Epithelial cell of prostate (primary cell): ENCODE measurements at regions not wholly inside any gene's neighbourhood (a gene's known extent, or its start where the extent isn't known, plus 50 kb on each side); places are given as distances from the start of the nearest gene placed in this dataset.

Experiments used
- DNase-seq: peaks from one replicate; pipeline ENCODE4 v3.0.0-alpha.2; 2011; ENCODE audit warnings: low read depth, low spot score
- H3K27ac ChIP-seq: fragments of 450-650 bp; 2 replicates; pipeline ENCODE4 v1.5.1; 2017; ENCODE audit warnings: mild to moderate bottlenecking

DNA sequence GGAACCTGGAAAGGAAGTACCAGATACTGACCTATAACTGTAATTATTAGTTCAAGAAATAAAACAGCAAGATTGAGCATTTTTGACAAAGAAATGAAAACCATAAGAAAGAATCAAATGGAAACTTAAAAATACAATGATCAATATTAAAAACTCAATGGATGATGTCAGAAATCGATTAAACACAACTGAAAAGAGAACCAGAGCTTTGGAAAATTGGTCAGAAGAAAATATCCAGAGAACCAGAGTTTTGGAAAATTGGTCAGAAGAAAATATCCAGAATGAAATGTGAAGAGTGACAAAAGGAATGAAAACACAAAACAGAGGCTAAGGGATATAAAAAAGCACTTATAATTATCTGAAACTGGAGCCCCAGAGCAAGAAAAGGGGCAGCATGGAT is 438.6 kb downstream of the AJAP1 start:
- no peak for DNase-seq
- no peak overlapping the region for H3K27ac ChIP-seq

DNA sequence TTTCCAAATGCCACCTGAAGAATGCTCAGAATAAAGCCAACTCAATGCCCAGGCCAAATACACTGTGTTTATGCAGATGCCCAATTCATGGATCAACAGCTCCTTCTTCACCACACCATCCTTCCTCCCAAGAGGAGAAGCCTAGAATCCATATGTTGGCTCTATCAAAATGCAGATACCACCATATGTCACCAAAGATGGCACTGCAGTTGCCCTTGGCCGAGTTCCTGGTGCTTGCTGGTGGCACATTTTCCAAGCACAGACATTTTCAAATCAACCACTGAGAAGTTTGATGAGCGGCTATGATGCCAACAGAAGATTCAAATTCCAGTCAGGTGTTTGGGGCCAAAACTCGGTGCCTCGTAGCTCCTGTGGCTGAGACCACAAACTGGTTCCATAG is 430.3 kb downstream of the AJAP1 start:
- no peak overlapping the region for H3K27ac ChIP-seq
- DNase-seq = no peak

DNA sequence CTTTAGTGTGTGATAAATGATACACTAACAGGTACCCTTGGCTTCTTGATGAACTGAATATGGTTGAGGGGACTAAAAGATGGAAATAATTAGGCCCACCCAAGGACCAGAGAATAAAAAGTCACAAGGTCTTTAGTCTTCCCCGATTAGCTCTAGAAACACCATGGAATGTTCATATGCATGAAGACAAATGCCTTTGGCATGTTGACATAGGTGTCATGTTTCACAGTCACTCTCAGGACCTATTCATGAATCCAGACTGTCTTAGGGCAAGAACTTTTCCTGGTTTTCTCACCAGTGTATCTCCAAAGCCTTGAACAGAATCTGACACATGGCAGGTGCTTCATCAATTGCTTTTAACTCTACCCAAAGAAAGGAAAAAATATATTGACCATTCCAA is 412.8 kb downstream of the AJAP1 start:
- no peak overlapping the region for H3K27ac ChIP-seq
- DNase-seq = no peak

DNA sequence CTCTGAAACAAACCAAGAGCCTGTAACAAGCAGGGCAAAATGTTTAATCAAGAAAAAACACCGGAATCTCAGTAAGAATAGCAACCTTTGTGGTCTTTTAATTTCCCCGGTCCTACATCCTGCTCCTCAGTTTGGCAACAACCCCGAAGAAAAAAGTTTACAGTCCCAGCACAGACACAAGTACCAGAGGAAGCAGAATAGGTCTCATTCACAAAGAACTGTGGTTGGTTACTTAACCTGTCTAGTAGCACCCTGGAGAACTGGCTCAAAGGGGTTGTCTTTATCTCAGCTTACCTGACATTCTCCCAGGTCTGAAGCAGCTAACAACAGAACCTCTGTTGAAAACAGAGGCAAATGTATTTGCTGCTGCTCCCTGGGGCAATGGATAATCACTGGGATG is 399.3 kb downstream of the AJAP1 start:
- no peak overlapping the region for H3K27ac ChIP-seq
- no peak for DNase-seq

DNA sequence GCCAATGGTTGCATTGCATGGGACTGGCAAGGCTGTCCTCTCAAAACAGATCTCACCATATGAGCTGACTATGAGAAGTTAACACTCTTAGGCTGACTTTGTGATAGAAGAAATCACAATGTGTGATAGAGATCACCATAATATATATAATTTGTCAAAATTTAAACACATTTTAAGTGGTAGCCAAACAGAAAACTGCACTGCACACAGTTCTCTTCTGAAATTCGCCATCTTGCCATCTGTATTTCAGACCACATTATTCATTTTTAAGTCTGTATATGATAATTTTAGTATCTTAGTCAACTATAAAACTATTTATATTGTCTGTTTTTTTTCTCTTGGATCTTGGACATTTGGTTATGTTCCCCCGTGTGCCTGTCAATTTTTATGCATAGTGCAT is 374.7 kb downstream of the AJAP1 start:
- no peak for DNase-seq
- no peak overlapping the region for H3K27ac ChIP-seq

DNA sequence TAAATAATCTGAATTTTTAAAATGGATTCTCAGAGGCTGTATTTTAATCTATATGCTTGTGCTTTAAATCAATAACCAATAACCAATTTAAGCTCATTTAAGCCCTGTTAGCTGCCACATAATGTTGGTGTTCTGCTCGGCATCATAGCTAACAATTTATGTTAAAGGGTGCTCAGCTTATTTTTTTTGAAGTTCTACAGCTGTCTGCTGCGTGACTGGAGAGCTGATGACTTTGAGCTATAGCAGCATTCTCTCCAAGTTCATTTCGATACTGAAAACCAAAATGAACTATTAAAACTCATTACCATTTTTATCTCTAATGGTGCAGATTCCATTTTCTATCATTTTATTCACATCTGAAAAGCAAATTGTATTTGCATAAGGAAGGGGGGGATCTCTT is 357.8 kb downstream of the AJAP1 start:
- H3K27ac ChIP-seq = no peak overlapping the region
- no peak for DNase-seq

DNA sequence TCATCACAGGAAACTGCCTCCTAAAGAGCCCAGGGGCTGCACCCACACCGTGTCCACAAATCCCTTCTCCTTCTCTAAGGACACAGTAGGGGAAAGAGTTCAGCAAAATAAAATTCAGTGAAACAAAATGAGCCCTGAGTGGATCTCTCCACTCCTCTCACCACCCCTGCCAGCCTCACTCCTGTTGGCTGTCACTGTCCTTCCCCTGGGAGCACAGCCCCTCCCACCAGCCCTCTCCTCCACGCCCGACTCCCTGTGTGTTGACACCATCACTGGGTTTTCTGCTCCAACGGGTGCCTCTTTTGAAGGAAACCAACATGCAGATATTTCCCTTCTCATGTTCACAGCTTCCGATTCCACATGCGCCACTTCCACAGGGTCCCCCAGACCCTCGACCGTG is 356.2 kb downstream of the AJAP1 start:
- H3K27ac ChIP-seq = no peak overlapping the region
- no peak for DNase-seq

DNA sequence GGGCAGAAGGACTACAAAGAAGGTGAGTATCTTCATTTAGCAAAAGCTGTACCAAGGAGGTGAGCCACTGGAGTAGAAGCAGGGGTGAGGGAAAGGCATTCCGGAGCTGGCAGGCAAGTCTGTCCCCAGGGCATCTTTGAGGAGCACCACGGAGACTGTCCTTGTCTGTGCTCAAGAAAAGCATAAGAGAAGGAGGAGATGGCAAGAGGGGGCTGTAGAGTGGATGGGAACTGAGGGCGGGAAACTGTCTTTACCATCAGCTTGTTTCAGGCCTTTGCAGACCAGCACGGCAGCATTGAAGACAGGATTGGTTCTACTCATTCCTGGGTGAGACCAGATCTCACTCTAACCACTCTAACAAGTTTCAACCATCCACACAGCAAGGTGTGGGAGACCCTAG is 355.8 kb downstream of the AJAP1 start:
- DNase-seq = no peak
- no peak overlapping the region for H3K27ac ChIP-seq

DNA sequence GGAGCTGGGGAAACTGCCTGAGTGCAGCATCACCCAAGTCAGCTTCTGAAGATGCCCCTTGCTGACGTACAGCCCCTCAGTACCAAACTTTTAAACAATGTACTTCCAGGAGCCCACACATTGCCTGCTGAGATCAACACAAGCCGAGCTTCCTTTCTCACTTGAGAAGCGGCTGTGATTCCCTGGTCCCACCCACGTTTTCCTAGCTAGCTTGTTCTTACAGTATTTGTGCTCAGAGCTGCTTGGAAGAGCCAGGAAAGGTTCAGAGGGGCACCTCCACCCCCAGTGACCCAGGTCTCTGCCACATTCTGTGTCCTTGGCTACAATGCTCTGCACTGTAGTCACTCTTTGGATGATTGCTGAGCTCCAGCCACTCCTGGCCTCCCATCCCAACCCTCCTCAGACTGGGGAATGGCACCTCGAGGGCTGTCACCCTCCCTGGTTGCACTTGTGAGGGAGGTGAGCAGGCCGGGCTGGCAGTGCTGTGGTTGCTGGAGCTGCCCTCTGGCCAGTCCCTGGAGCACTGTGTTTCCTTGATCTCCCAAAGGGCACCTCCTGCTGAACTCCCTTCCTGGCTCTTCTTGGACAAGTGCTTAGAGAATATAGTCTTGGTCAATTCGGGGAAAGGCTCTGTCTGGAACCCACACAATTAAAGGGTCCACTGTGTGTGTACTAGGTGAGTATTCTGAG is 355.1 kb downstream of the AJAP1 start:
- no peak for DNase-seq
- H3K27ac ChIP-seq = no peak overlapping the region

DNA sequence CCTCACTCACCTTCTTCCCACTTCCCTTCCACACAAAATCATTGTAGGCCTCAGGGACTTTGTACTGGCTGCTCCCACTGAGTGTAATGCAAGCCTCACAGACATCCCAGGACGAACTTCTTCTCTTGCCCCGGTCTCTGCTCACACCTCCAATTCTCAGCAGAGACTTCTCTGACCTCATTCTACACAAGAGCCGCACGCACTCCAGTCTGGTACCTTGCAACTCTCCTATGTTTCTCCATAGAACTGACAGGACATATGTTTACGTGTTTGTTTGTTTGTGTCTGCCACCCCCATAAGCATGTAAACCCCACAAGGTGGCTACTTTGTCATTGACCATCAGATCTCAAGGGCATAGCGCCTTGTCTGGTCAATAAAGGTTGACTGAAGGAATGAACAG is 350.8 kb downstream of the AJAP1 start:
- no peak for DNase-seq
- no peak overlapping the region for H3K27ac ChIP-seq

DNA sequence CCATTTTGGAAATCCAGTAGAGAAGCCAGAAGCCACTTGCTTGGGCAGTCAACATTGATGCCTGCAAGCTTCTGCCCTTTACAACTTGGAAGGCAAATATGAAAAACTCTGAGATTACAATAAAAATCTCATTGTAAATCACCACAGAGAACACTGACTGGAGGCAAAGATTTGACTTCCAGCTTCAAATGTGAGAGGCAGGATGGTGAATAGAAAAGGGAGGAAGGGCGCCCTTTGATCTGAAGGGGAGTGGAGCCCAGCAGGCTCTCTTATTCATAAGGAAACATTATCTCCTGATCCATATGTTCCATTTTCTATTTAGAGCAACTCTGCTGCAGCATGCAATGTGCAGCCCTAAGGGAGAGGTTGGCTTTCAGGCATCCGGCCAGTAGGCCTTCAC is 348.3 kb downstream of the AJAP1 start:
- H3K27ac ChIP-seq = no peak overlapping the region
- DNase-seq = no peak

DNA sequence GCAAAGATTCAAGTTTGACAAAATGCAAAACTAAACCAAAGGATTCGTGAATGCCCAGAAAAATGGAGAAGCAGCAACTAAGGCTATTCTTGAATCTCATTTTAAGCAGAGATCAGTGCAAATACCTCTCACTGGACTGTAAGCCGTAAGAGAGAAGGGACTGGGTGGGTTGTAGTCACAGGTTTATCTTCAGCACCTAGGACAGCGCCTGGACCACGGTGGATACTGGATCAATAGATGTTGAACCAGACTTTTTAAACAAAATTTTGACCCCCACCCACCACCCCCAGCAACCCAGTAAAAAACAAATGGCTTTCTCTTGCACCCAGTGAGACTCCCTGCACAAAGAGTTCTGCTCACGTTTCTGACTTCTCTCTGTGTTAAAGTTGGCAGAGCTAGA is 347.1 kb downstream of the AJAP1 start:
- DNase-seq = no peak
- H3K27ac ChIP-seq = no peak overlapping the region

DNA sequence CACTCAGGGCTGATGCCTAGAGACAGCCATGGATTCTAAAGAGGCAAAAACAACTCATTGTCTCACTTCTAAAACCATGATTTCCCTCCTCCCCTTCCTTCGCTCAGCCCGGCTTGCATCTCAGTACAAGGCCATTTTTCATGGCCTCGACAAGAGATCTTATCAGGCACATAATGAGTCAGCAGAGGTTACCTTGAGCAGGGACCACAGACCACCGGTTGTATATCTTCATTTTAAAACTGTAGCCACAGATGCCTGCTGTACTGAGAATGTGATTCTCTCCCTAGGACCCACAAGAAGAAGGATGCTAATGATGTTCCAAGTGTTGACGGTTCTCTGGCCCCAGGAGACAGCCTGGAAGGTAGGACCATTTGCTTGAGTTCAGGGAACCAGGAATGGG is 331.9 kb downstream of the AJAP1 start:
- no peak for DNase-seq
- H3K27ac ChIP-seq = no peak overlapping the region

DNA sequence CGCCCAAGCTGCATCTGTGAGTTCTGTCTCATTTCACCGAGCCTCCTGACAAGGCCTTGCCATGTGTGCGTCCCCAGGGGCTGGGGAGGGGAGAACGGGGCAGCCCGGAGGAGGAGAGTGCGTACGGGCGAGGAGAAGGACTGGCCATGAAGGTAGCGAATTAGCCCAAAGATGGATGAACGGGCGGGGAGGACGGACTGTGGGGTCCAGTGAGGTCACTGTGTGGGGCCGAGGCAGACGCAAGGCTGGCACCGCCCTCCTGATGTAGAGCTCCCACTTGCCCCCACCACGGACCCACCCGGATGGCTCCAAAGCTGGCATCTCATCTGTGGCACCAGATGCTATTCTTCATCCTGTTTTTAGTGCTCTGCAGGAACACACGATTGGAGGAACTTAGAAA is 330.4 kb downstream of the AJAP1 start:
- no peak overlapping the region for H3K27ac ChIP-seq
- DNase-seq = no peak

DNA sequence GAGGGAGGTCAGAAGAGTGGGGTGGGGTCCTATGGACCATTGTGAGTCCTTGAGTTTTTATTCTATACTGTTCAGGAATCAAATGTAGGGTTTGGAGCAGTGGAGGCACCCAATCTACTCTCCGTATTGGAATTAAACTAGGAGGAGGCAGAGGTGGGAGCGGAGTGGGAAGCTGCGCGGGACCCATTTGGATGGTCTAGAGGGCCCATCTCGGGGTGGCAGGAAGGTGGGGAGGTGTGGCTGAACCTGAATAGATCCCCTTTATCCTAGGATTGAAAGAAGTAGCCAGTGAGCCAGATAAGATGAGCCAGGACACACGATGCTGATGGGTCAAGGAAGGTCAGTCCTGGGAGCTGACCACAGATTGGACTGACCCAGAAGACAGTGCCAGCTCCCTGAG is 325.8 kb downstream of the AJAP1 start:
- H3K27ac ChIP-seq = no peak overlapping the region
- DNase-seq = no peak

DNA sequence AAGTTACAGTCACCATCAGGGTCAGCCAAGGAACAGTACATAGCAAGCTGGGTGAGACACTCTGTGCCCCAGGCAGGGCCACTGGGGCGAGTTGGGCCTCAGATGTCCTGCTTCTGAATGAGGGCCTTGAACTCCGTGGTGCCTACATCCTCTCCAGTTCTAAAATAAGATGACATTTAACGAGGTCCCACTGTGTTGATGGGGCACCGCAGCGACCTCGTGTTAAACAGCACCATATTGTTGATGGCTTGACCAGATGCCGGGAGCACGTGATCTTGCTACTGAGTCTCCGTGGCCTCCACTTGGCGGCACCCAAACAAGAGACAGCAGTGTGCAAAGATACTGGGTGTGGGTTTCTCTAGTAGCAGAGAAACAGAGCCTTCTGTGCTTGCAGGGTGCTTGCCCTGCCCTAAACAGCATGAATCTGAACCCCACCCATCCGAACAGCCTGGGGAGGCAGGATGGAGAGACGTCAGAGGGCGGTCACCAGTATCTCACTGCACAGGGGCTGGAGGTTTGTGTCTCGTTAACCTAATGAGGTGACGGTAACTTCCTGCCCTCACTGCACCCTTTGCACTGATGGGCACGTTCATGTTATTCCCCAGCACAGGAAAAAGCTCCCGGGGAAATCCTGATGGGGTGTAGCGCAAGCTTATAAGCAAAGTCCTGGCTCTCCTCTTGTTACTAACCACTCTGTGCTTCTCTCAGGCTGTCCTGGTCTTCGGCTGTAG is 324.4 kb downstream of the AJAP1 start:
- H3K27ac ChIP-seq = no peak overlapping the region
- DNase-seq = no peak

DNA sequence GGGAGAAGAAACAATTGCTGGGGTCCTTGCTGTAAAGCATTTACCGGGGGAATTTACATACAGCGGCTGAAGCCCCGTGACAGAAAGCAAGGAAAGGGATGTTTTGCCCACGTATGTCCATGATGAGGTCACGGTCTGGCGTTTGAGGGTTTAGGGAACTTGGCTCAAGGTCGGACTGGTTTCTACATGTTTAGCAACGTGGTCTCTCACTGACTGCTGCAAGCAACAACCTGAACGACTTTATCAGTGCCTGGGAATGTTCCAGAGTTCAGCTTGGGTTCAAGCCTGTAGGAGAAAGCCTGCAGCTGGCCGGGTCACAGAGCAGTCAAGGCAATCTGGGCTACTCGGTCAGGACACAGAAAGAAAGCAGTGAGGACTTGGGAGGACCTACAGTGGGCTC is 323.3 kb downstream of the AJAP1 start:
- no peak for DNase-seq
- no peak overlapping the region for H3K27ac ChIP-seq

DNA sequence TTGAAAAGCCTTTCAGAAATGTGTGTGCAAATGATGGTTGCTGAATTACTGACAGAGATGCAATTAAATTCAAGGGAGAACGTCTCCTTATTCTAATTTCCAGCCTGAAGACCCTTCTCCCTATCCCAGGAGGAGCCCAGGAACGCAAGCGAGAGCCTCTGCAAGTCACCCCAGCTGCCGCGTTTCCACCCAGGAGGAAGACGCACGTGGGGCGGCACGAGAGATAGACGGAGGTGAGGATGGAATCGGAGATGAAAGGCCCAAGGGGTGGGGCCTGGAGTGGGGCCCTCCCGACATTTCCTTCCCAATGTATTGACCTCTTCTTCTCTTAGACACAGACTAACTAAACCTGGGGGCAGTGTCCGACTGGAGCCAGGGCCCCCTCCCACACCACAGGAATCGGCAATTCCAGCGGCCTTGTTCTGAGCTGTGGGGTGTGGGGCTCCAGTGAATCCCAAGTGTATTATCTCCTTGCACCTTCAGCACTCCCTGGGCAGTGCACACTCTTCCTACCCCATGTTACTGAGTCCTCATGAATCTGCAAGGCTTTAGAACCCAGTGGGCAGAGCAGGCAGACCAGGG is 322.5 kb downstream of the AJAP1 start:
- DNase-seq = no peak
- no peak overlapping the region for H3K27ac ChIP-seq

DNA sequence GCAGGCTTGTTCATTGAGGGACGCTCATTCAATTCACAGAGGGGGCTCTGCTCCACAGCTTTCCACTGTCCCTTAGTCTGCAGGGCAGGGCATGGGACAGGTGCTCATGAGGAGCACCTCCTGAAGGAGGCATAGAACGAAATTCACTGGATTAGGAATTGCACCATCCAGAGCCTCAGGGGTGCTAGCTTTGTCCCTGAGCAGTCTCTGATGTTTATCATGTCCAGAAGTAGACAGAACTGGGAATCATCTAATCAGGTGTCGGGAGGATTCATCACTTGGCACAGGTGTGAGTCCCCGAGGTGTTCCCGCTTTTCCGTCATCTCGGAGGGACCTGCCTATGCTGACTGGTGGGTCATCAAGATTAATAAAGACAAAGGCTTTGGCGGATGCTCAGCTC is 321.4 kb downstream of the AJAP1 start:
- no peak for DNase-seq
- no peak overlapping the region for H3K27ac ChIP-seq

DNA sequence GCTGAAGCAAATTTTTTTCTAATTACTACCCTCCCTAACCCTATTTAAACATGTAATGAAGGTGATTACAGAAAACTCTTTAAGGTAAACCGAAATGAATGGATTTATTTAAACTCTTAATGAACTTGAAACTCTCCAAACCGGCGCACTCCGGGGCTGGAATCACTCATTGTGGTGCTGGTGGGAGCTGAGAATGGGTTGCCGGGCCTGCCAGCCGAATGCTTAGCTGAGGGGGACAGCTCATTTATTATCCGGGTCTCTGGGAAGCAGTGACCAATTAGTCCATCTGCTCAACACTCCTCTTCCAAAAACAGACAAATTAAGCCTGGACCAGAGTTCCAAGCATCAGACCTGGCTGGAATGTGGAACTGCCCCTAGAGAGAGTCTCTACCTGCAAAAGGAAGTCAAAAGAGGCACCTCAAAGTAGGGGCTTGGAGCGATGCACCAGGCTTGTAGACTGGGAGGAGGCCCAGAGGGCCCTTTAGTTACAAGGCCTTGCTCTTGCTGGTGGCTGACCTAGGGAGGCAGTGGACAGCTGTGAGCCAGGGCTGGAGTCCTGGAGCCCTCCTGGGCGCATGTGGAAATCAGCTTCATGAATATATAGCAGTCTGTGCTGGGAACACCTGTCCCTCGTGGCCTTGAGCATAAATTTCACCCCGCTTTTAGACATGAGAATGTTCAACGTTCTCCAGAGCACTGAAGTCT is 320.7 kb downstream of the AJAP1 start:
- no peak for DNase-seq
- H3K27ac ChIP-seq = no peak overlapping the region

DNA sequence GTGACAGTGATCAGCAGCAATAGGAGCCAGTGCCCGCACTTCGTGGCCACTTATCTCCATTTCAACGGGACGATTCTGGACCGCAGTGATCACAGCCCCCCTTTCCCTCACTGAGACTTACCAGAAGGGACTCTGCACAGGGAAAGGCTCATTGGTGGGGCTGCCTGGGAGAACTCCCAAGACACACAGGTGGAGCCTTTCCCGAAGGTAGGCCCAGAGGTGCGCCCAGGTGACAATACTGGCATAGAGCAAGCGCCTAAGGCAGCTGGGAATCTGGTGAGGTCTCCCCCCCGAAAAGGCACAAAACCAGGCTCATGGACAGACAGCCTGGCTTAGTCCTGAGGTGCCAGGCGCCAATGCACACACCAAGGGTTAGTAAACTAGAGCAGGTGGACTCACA is 318.9 kb downstream of the AJAP1 start:
- no peak overlapping the region for H3K27ac ChIP-seq
- no peak for DNase-seq
